Kidney epithelial cell (primary cell): ENCODE measurements at regions not wholly inside any gene's neighbourhood (a gene's known extent, or its start where the extent isn't known, plus 50 kb on each side); places are given as distances from the start of the nearest gene placed in this dataset.

Experiments
- DNase-seq: peaks from one replicate; pipeline ENCODE4 v3.0.0-alpha.2; 2010; ENCODE audit warnings: low read depth
- H3K27me3 ChIP-seq: 2 replicates; pipeline ENCODE4 v1.6.0; 2011; ENCODE audit warnings: low read length; ENCODE audit not compliant: control insufficient read depth, insufficient read depth
- H3K36me3 ChIP-seq: 2 replicates; pipeline ENCODE4 v1.5.1; 2011; ENCODE audit warnings: low read length; ENCODE audit not compliant: control insufficient read depth, insufficient read depth
- H3K4me3 ChIP-seq: 2 replicates; pipeline ENCODE4 v1.5.1; 2011; ENCODE audit warnings: low read depth, mild to moderate bottlenecking, control low read depth, low read length
- TF ChIP-seq, protein P1 (sequence below): IDR thresholded peaks from 2 replicates; pipeline ENCODE4 v1.5.1; 2011; ENCODE audit warnings: mild to moderate bottlenecking, moderate library complexity, low read length, control low read depth, inconsistent platforms; ENCODE audit not compliant: insufficient read depth, poor library complexity, severe bottlenecking

DNA sequence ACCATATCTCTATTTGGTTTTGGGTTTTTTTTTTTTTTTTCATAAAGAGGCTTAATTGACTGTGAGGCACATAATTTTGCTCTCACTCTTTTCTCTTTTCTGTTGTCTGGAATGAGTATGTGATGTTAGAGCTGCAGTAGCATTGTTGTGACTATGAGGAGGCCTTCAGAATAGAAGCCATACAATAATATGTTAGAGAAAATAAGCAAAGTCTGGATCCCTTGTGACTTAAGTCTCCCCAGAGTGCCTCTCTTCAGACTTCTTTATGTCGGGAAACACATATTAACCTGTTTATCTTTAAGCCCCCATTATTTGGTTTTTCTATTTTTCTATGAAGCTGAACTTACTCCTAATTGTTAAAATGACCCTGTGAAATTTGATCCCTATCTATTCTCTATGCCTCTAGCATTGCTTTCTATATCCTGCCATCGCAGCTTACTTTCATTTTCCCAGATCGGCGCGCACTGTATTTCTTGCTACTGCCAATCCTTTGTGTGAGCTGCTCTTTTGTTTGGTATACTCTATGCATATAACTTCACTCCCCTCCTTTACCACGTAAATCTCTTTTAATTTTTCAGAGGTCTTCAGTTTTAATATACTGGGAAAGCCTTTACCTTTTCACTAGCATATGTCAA, 372.5 kb upstream of the KCNN2 start:
- Histone ChIP-seq H3K36me3 (no peaks in the 10 kb centered on the region), H3K27me3 (no peaks in the 10 kb centered on the region), H3K4me3 (no peak overlapping the region)
- DNase-seq = no peak
- TF ChIP-seq, protein P1, sequence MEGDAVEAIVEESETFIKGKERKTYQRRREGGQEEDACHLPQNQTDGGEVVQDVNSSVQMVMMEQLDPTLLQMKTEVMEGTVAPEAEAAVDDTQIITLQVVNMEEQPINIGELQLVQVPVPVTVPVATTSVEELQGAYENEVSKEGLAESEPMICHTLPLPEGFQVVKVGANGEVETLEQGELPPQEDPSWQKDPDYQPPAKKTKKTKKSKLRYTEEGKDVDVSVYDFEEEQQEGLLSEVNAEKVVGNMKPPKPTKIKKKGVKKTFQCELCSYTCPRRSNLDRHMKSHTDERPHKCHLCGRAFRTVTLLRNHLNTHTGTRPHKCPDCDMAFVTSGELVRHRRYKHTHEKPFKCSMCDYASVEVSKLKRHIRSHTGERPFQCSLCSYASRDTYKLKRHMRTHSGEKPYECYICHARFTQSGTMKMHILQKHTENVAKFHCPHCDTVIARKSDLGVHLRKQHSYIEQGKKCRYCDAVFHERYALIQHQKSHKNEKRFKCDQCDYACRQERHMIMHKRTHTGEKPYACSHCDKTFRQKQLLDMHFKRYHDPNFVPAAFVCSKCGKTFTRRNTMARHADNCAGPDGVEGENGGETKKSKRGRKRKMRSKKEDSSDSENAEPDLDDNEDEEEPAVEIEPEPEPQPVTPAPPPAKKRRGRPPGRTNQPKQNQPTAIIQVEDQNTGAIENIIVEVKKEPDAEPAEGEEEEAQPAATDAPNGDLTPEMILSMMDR = no peak

DNA sequence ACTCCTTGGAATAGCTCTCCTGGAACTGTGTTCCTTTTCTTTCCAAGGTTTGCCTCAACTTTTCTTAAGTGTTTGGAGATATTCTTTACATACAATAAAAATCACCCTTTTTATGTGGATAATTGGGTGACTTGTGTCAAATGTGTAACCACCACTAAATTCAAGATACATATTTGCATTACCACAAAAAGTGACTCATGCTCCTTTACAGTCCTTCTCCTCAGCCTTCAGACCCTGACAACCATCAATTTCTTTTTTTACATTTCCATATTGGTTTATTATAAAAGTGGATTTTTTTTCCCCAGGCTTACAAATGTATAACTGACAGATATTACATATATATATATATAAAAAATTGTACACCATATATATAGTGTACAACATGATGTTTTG, 372.0 kb upstream of the KCNN2 start:
- TF ChIP-seq, protein P1 = no peak
- no peak for DNase-seq
- H3K27me3 ChIP-seq = no peaks in the 10 kb centered on the region
- no peak overlapping the region for H3K4me3 ChIP-seq
- H3K36me3 ChIP-seq = no peaks in the 10 kb centered on the region

DNA sequence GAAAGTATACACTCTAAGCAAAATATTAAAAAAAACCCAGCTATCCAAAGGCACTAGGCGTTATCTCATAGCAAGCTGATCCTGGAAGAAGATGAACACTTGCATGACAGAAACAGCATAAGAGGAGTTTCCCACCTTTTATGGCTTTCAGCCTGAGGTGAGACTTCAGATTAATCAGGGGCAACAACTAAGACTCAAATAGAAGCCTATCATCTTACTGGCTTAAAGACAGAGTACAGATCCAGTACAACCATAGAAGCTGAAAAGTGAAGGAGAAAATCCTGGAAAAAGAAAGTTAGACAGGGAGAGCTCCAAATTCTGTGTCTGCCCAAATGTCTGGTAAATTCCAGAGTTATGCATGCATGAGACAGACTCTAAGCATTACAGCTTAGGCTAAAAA, 360.8 kb upstream of the KCNN2 start:
- Histone ChIP-seq H3K4me3 (no peak overlapping the region), H3K27me3 (no peaks in the 10 kb centered on the region), H3K36me3 (no peaks in the 10 kb centered on the region)
- DNase-seq = no peak
- TF ChIP-seq, protein P1 = no peak

DNA sequence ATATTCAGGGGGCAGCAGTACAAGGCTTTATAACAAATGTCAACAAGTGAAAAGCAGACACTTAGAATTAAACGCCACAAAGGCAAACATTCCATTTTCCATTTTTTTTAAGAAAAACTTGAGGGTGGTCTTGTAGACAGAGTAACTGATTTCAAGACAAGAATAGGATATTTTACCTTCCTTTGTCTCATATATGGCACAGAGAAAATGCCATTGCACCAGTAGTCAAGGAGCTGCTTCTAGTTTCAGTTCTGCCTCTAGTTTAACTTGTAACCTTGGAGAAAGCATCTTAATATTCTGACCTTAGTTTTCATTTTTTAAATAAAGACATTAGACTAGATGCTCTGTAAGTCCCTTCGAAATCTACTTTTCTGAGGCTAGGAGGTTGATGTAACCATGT, 355.3 kb upstream of the KCNN2 start:
- no peaks in the 10 kb centered on the region for H3K27me3 ChIP-seq
- DNase-seq = no peak
- TF ChIP-seq, protein P1 = no peak
- no peaks in the 10 kb centered on the region for H3K36me3 ChIP-seq
- H3K4me3 ChIP-seq = no peak overlapping the region

DNA sequence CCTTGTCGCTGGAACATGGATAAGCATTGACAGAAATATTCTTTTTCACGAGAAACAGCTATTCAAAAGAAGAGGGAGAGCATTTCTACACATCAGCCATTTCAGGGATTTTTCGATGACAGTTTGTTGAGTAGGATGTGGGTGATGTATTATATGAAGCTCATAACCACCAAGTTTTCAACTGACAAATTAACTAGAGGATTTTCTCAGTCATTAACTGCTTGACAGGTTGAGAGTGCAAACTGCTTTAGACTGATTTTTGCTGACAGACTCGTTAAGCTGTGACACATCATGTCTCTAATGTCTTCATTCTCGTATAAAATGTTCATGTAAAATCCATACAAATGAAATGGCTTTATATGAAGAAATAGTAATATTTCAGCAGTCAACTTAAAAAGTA, 354.2 kb upstream of the KCNN2 start:
- Histone ChIP-seq H3K36me3 (no peaks in the 10 kb centered on the region), H3K4me3 (no peak overlapping the region), H3K27me3 (no peaks in the 10 kb centered on the region)
- TF ChIP-seq, protein P1 = no peak
- DNase-seq = no peak

DNA sequence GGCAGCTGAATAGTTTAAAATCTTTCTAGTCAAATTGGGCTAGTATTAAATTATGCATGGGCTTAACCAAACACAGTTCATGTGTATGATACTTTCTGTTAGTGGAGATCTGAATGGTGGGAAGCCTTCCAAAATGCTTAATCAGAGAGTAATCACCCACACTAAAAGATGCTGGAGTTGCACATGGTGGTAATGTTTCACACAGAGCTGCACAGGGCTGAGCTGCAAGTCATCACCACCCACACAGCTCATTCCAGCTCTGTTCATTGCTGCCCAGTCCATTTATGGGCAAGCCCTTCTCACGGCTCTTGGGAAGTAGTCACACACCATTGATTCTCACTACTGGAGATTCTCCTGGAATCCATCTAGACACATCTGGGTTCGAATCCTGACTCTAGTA, 351.5 kb upstream of the KCNN2 start:
- Histone ChIP-seq H3K4me3 (no peak overlapping the region), H3K27me3 (no peaks in the 10 kb centered on the region), H3K36me3 (no peaks in the 10 kb centered on the region)
- DNase-seq = peak; percentile 56
- TF ChIP-seq, protein P1 = no peak
